IMR-90 (cell line): ENCODE measurements at regions not wholly inside any gene's neighbourhood (a gene's known extent, or its start where the extent isn't known, plus 50 kb on each side); places are given as distances from the start of the nearest gene placed in this dataset.

ENCODE experiments used
- ATAC-seq: fragments of 200-7000 bp; cut with Tn5 transposase; 2 replicates; pipeline ENCODE4 v1.9.1; 2020; ENCODE audit warnings: low read depth, mild to moderate bottlenecking, moderate library complexity
- BruUV-seq: library from RNA; stranded (reverse); fragments of 400-500 nt; replicated peaks from 2 replicates; lab custom pipeline; 2021; lab: Mats Ljungman, UMichigan
- CTCF ChIA-PET: fragments of 300-600 bp; formaldehyde crosslinking; extraction: SDS; loops from one replicate; lab custom pipeline; 2021; ENCODE audit warnings: antibody characterized with exemption; lab: Yijun Ruan, JAX
- POLR2A ChIA-PET: fragments of 300-600 bp; sonication (Branson Sonifier 250); formaldehyde crosslinking; loops from one replicate; lab custom pipeline; 2022; ENCODE audit warnings: antibody characterized with exemption; ENCODE audit not compliant: unreplicated experiment; lab: Charles Lee
- DNase-seq: peaks from one replicate; pipeline ENCODE4 v3.0.0; 2013
- H2AFZ ChIP-seq: replicated peaks from 2 replicates; pipeline ENCODE3; 2013; ENCODE audit warnings: low read length, mild to moderate bottlenecking; ENCODE audit not compliant: poor library complexity
- H2AK5ac ChIP-seq: 2 replicates; pipeline ENCODE4 v1.6.1; 2013; ENCODE audit warnings: low read depth, low read length, inconsistent platforms
- H2AK9ac ChIP-seq: replicated peaks from 2 replicates; pipeline ENCODE3; 2013; ENCODE audit warnings: mild to moderate bottlenecking, low read depth, low read length, moderate library complexity; ENCODE audit not compliant: poor library complexity
- H2BK120ac ChIP-seq: 2 replicates; pipeline ENCODE4 v1.6.1; 2013; ENCODE audit warnings: low read depth, low read length, inconsistent platforms
- H2BK15ac ChIP-seq: 3 replicates; pipeline ENCODE4 v1.6.1; 2013; ENCODE audit warnings: low read depth, low read length, inconsistent platforms
- H2BK20ac ChIP-seq: 2 replicates; pipeline ENCODE4 v1.6.1; 2013; ENCODE audit warnings: low read depth, mild to moderate bottlenecking, inconsistent platforms, low read length, moderate library complexity
- H2BK5ac ChIP-seq: 2 replicates; pipeline ENCODE4 v1.6.1; 2013; ENCODE audit warnings: mild to moderate bottlenecking, low read depth, low read length, inconsistent platforms; ENCODE audit not compliant: poor library complexity, severe bottlenecking
- H3K14ac ChIP-seq: replicated peaks from 2 replicates; pipeline ENCODE4 v1.6.1; 2013; ENCODE audit warnings: low read depth, low read length, inconsistent platforms
- H3K18ac ChIP-seq: 2 replicates; pipeline ENCODE4 v1.6.1; 2013; ENCODE audit warnings: low read depth, low read length, control low read depth
- H3K23ac ChIP-seq: 2 replicates; pipeline ENCODE4 v1.6.1; 2013; ENCODE audit warnings: low read depth, low read length, inconsistent platforms
- H3K27ac ChIP-seq: 2 replicates; pipeline ENCODE4 v1.5.1; 2013; ENCODE audit warnings: mild to moderate bottlenecking, control low read depth, low read length; ENCODE audit not compliant: insufficient read depth
- H3K27me3 ChIP-seq: 2 replicates; pipeline ENCODE4 v1.6.1; 2013; ENCODE audit warnings: low read length; ENCODE audit not compliant: control insufficient read depth, insufficient read depth
- H3K36me3 ChIP-seq: 2 replicates; pipeline ENCODE4 v1.6.1; 2013; ENCODE audit warnings: low read length, mixed read lengths; ENCODE audit not compliant: control insufficient read depth, insufficient read depth
- H3K4ac ChIP-seq: 2 replicates; pipeline ENCODE4 v1.6.1; 2013; ENCODE audit warnings: low read depth, low read length, inconsistent platforms
- H3K4me1 ChIP-seq: 2 replicates; pipeline ENCODE4 v1.6.1; 2013; ENCODE audit warnings: low read length, mixed read lengths; ENCODE audit not compliant: control insufficient read depth, insufficient read depth
- H3K4me2 ChIP-seq: 2 replicates; pipeline ENCODE4 v1.6.1; 2013; ENCODE audit warnings: low read depth, mild to moderate bottlenecking, control low read depth, low read length, moderate library complexity
- H3K4me3 ChIP-seq: 2 replicates; pipeline ENCODE4 v1.5.1; 2013; ENCODE audit warnings: low read depth, mild to moderate bottlenecking, control low read depth, low read length, moderate library complexity; ENCODE audit not compliant: insufficient read depth
- H3K56ac ChIP-seq: 2 replicates; pipeline ENCODE4 v1.6.1; 2013; ENCODE audit warnings: low read length, inconsistent platforms; ENCODE audit not compliant: insufficient read depth; ENCODE audit errors: extremely low read depth
- H3K79me1 ChIP-seq, 2 experiments: 2 replicates each; pipeline ENCODE4 v1.6.1; 2013; ENCODE audit warnings: low read length in 2 of 2, inconsistent platforms in 1 of 2, low read depth in 1 of 2
- H3K9ac ChIP-seq: 2 replicates; pipeline ENCODE4 v1.6.1; 2013; ENCODE audit warnings: low read depth, low read length, control low read depth
- H3K9me1 ChIP-seq: 2 replicates; pipeline ENCODE4 v1.6.1; 2013; ENCODE audit warnings: low read length, inconsistent platforms; ENCODE audit not compliant: insufficient read depth
- H3K9me3 ChIP-seq: 2 replicates; pipeline ENCODE4 v1.6.1; 2013; ENCODE audit warnings: low read length; ENCODE audit not compliant: control insufficient read depth, insufficient read depth
- H4K20me1 ChIP-seq: 2 replicates; pipeline ENCODE4 v1.6.1; 2013; ENCODE audit warnings: low read length, inconsistent platforms; ENCODE audit not compliant: insufficient read depth
- H4K5ac ChIP-seq: 2 replicates; pipeline ENCODE4 v1.6.1; 2013; ENCODE audit warnings: mild to moderate bottlenecking, low read depth, low read length, control low read depth
- H4K8ac ChIP-seq, 2 experiments: 2 replicates each; pipeline ENCODE4 v1.6.1; 2013; ENCODE audit warnings: low read depth in 2 of 2, low read length in 2 of 2, control low read depth in 1 of 2, inconsistent platforms in 1 of 2
- H4K91ac ChIP-seq: 2 replicates; pipeline ENCODE4 v1.6.1; 2013; ENCODE audit warnings: low read depth, low read length, inconsistent platforms; ENCODE audit not compliant: insufficient read depth
- BHLHE40 ChIP-seq: fragments of 150-350 bp; IDR thresholded peaks from 2 replicates; pipeline ENCODE4 v1.6.1; 2016; ENCODE audit warnings: mild to moderate bottlenecking, low read depth, low read length
- CEBPB ChIP-seq: IDR thresholded peaks from 2 replicates; pipeline ENCODE4 v1.6.1; 2012; ENCODE audit warnings: low read depth, low read length, improper control_type of control experiment
- ELK1 ChIP-seq: fragments of 150-350 bp; IDR thresholded peaks from 2 replicates; pipeline ENCODE4 v1.6.1; 2016; ENCODE audit warnings: low read depth, mild to moderate bottlenecking, low read length, moderate library complexity, borderline replicate concordance
- MAFK ChIP-seq: IDR thresholded peaks from 2 replicates; pipeline ENCODE4 v1.6.1; 2012; ENCODE audit warnings: low read depth, low read length, improper control_type of control experiment
- MXI1 ChIP-seq: IDR thresholded peaks from 2 replicates; pipeline ENCODE4 v1.6.1; 2012; ENCODE audit warnings: low read depth, mild to moderate bottlenecking, low read length, moderate library complexity, borderline replicate concordance
- RAD21 ChIP-seq: IDR thresholded peaks from 2 replicates; pipeline ENCODE4 v1.6.1; 2012; ENCODE audit warnings: low read length, improper control_type of control experiment
- SMC3 ChIP-seq: fragments of 150-350 bp; IDR thresholded peaks from 2 replicates; pipeline ENCODE4 v1.6.1; 2016; ENCODE audit warnings: low read depth, mild to moderate bottlenecking, antibody characterized with exemption, low read length, moderate library complexity
- WGBS, 2 experiments: methylation state at CpG; one replicate each; pipeline versions ENCODE4 v1.1.5 to v1.1.7; 2013; ENCODE audit warnings: missing lambda C conversion rate in 2 of 2; ENCODE audit not compliant: insufficient read length in 1 of 2; ENCODE audit errors: extremely low coverage in 2 of 2; 5-methylcytosine and 5-hydroxymethylcytosine counted together
- dilution Hi-C: fragments of 300-500 bp; cut with HindIII; formaldehyde crosslinking; loops from one replicate; pipeline ENCODE4 v1.14.3; 2018; ENCODE audit warnings: low sequenced_read_pairs; ENCODE audit not compliant: unreplicated experiment
- in situ Hi-C: fragments of 300-500 bp; cut with MboI; formaldehyde crosslinking; loops from 3 replicates; pipeline ENCODE4 v1.14.3; 2019; ENCODE audit warnings: low sequenced_read_pairs, inconsistent platforms, mixed read lengths
- intact Hi-C: fragments of 100-400 bp; cut with micrococcal nuclease; formaldehyde crosslinking; loops from 2 replicates; pipeline ENCODE4 v1.10.0; 2022

GRCh38 chr6:90677440-90677839 is 90.6 kb upstream of the MAP3K7 start:
- H3K18ac ChIP-seq = no peak overlapping the region
- in situ Hi-C loops = no loop called here
- no peak overlapping the region for H2BK5ac ChIP-seq
- no peaks in the 10 kb centered on the region for H3K9me3 ChIP-seq
- H3K79me1 ChIP-seq = no peaks in the 10 kb centered on the region
- dilution Hi-C loops = no loop called here
- H2BK15ac ChIP-seq = no peak overlapping the region
- ChIA-PET POLR2A (no interaction called here), CTCF (no interaction called here)
- no peak overlapping the region for H2AK5ac ChIP-seq
- H2AFZ ChIP-seq = no peak overlapping the region
- no peak overlapping the region for H3K27ac ChIP-seq
- no peak overlapping the region for H3K4ac ChIP-seq
- H3K56ac ChIP-seq = no peak overlapping the region
- BruUV-seq = no TSS peak
- H3K4me1 ChIP-seq = no peaks in the 10 kb centered on the region
- H3K14ac ChIP-seq = no peak overlapping the region
- no peak for ATAC-seq
- intact Hi-C loops = no loop called here
- H3K9me1 ChIP-seq = no peaks in the 10 kb centered on the region
- TF ChIP-seq RAD21 = no peak
- no peak for TF ChIP-seq SMC3
- no peak for TF ChIP-seq CEBPB
- no peak for TF ChIP-seq MXI1
- TF ChIP-seq MAFK = no peak
- no peak for TF ChIP-seq ELK1
- TF ChIP-seq BHLHE40 = no peak
- no peak overlapping the region for H2BK20ac ChIP-seq
- H2BK120ac ChIP-seq = no peak overlapping the region
- no peak overlapping the region for H3K4me2 ChIP-seq
- no peak overlapping the region for H3K4me3 ChIP-seq
- H2AK9ac ChIP-seq = no peak overlapping the region
- H3K23ac ChIP-seq = no peak overlapping the region
- no peak overlapping the region for H3K9ac ChIP-seq
- no peaks in the 10 kb centered on the region for H4K20me1 ChIP-seq
- H4K8ac ChIP-seq = no peak overlapping the region
- no peak overlapping the region for H4K5ac ChIP-seq
- H3K36me3 ChIP-seq = no peaks in the 10 kb centered on the region
- peaks cover 2% of the 10 kb centered on the region; the same call in 1 of the 2 replicates for H3K27me3 ChIP-seq
- WGBS, 2 experiments = no CpG with 5 or more reads among the region's 4 CpGs
- no peak overlapping the region for H4K91ac ChIP-seq
- DNase-seq = no peak
